ENCODE measurements at regions not wholly inside any gene's neighbourhood (a gene's known extent, or its start where the extent isn't known, plus 50 kb on each side); places are given as distances from the start of the nearest gene placed in this dataset.

DNA sequence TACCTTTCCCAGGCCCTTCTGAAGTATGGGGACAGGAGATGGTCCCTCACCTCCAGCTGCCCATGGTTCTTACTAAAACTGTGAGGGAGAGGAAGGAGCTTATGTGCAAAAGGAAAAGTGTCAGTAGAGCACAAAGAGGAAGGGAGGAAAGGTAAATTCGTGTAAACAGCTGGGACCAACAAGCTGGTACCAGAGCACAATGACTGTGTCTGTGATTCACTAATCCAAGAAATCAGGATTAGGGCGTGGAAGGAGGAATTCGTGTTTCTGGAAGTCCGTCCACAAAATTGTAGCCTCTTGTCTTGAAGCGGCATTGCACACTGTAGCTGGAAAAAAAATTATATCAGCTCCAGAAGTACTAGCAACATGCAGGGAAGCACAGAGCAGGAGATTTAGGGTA is 129.0 kb upstream of the RREB1 start:
- H3K4me3 ChIP-seq (ENCODE audit: low read depth, low read length), result no peak overlapping the region
- DNase-seq (ENCODE audit: low read depth), result no peak
- TF ChIP-seq, protein P1, sequence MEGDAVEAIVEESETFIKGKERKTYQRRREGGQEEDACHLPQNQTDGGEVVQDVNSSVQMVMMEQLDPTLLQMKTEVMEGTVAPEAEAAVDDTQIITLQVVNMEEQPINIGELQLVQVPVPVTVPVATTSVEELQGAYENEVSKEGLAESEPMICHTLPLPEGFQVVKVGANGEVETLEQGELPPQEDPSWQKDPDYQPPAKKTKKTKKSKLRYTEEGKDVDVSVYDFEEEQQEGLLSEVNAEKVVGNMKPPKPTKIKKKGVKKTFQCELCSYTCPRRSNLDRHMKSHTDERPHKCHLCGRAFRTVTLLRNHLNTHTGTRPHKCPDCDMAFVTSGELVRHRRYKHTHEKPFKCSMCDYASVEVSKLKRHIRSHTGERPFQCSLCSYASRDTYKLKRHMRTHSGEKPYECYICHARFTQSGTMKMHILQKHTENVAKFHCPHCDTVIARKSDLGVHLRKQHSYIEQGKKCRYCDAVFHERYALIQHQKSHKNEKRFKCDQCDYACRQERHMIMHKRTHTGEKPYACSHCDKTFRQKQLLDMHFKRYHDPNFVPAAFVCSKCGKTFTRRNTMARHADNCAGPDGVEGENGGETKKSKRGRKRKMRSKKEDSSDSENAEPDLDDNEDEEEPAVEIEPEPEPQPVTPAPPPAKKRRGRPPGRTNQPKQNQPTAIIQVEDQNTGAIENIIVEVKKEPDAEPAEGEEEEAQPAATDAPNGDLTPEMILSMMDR (IDR thresholded peaks at IDR 0.05; ENCODE audit: low read depth, low read length, missing control alignments), result no peak

DNA sequence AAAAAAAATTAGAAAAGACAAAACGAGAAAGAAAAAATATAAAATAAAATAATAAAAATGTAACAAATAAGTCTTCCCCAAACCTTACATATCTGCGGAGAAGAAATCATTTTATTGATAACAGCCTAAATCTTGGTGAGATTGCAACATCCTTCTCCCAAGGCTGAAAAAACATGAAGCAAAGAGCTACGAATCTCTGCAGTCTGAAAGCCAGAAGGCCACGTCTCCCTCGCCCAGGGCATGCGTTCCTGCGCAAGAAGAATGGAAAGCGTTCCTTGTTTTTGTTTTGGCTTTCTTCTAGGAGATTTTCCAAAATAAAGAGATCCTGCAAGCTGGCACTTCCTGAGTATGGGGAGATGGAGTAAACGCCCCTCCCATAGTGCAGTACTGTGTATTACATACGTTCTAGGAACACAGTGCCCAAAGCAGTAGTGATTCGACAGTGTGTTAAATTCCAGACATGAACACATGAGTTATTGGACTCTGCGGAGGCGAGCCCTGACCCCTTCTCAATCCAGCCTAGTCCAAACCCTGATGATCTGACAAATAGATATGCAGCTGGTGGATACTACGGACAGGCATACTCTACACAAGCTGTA is 126.7 kb upstream of the RREB1 start:
- TF ChIP-seq, protein P1 (IDR thresholded peaks at IDR 0.05; ENCODE audit: low read depth, low read length, missing control alignments), result no peak
- no peak overlapping the region for H3K4me3 ChIP-seq (ENCODE audit: low read depth, low read length)
- DNase-seq (ENCODE audit: low read depth), result no peak

DNA sequence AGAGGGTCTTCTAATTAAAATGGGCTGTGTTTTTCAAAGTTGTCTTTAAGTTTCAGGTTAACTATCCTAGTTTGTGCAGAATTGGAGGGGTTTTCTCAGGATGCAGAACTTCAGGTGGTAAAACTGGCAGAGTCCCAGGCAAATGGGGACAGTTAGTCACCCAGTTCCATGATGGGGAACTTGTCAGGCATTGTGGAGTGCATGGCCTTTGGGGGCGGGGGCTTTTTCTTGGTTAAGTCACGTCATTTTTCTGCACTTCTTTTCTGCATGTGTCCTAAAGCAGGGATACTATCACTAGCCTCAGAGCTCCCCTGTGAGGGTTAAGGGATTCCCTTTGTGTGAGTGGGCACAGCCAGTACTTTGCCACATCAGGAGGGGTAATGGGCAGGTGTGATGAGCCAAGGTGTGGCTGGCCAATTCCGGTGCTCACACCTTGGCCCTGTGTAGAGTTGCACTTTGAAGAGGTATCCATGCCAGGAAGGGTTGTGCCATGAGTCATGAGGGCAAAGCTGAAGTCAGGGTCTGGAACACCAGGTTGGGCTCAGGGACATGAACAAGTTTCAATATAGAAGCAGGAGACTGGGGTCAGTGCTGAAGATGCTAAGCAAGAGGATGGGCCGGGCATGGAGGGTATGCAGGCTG is 126.0 kb upstream of the RREB1 start:
- no peak for DNase-seq (ENCODE audit: low read depth)
- TF ChIP-seq, protein P1 (IDR thresholded peaks at IDR 0.05; ENCODE audit: low read depth, low read length, missing control alignments), result no peak
- no peak overlapping the region for H3K4me3 ChIP-seq (ENCODE audit: low read depth, low read length)

DNA sequence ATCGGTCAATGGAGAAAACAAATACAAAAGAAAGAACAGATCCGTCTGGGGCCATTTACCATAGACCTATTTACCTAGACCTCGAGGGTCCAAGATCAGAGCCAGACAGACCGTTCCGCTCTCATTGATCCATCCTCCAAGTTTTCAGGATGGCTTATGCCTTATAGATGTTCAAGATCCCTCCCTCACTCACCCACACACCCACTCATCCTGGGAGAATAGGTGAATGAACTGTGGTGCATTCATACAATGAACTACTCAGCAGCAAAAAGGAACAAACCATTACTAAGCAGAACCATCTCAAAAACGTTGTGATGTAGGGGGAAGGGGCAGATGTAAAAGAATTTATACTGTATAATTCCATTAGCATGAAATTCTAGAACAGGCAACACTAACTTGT is 125.1 kb upstream of the RREB1 start:
- no peak for DNase-seq (ENCODE audit: low read depth)
- TF ChIP-seq, protein P1 (IDR thresholded peaks at IDR 0.05; ENCODE audit: low read depth, low read length, missing control alignments), result no peak
- H3K4me3 ChIP-seq (ENCODE audit: low read depth, low read length), result no peak overlapping the region

DNA sequence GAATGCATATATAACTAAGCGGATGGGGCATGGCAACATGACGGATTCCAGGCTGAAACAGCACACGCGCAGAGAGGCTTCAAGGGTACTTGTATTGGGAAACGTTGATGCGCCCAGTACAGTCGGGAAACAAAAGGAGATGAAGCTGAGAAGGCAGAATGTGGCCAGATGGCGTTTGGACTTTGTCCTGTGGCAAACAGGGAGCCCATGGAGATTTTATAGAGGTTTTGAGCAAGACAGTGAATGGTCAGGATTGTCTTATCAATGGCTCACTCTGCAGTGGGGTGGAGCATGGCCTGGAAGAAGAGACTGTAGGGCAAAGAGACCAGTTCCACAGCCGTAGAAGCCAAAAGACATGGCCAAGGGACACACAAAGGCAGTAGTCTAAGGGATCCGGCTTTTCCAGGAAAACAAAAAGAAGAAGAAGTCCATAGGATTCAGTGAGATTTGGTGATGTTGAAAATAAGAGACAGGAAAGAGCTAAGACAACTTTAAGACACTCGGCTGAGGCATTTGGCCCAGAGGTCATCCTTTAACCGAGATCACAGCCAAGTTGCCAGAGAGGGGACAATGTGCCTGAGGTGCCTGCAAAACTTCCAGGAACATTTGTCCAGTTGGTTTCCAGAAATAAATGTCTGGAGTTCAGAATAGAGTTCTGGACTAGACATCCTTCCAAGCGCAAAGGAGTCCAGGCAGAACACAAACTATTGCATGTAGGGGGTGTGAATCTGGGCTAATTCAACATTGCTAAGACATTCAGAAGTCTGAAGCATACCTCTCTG is 123.0 kb upstream of the RREB1 start:
- TF ChIP-seq, protein P1 (IDR thresholded peaks at IDR 0.05; ENCODE audit: low read depth, low read length, missing control alignments), result no peak
- H3K4me3 ChIP-seq (ENCODE audit: low read depth, low read length), result no peak overlapping the region
- no peak for DNase-seq (ENCODE audit: low read depth)

DNA sequence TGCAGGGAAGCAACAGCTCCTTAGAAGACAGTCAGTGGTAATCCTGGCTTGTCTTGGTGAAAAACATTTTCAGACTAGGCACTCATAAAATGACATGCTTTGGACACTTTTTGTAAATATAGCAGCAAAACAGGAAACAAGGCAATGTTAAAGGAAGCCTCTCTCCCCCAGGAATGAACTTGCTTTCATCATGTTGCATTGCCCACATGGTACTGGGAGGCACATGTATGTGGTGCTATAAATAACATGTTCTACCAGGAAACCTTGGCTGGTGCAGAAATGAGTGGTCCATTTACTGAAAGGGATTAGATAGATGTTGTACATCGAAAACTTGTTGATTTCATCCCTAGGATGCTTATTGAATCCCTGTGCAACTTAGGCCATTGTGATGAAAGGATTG is 121.4 kb upstream of the RREB1 start:
- no peak for DNase-seq (ENCODE audit: low read depth)
- H3K4me3 ChIP-seq (ENCODE audit: low read depth, low read length), result no peak overlapping the region
- TF ChIP-seq, protein P1 (IDR thresholded peaks at IDR 0.05; ENCODE audit: low read depth, low read length, missing control alignments), result no peak
